ENCODE measurements at regions not wholly inside any gene's neighbourhood (a gene's known extent, or its start where the extent isn't known, plus 50 kb on each side); places are given as distances from the start of the nearest gene placed in this dataset.

- Histone ChIP-seq H3K4me1 (ENCODE audit: control insufficient read depth in 1 of 2, insufficient read depth in 2 of 2, low read length in 2 of 2) (no peaks in the 10 kb centered on the region), H2AFZ (ENCODE audit: insufficient read depth, low read depth, low read length, poor library complexity, severe bottlenecking) (no peak overlapping the region), H3K9me3 (replicated peaks in 1 of 2; ENCODE audit: control insufficient read depth in 1 of 2, insufficient read depth in 1 of 2, low read length in 2 of 2) (no peaks in the 10 kb centered on the region), H3K27me3 (ENCODE audit: control insufficient read depth in 2 of 2, insufficient read depth in 2 of 2, low read length in 2 of 2) (peaks cover 0 to 2% of the 10 kb centered on the region in 2 donors), H3K4me2 (replicated peaks; ENCODE audit: extremely low read depth, low read length, poor library complexity, severe bottlenecking) (no peak overlapping the region), H3K27ac (ENCODE audit: low read depth in 1 of 2, low read length in 2 of 2) (no peak overlapping the region), H3K9ac (ENCODE audit: insufficient read depth, low read length, poor library complexity, severe bottlenecking) (no peak overlapping the region), H3K4me3 (replicated peaks in 1 of 3; ENCODE audit: low read depth in 2 of 3, low read length in 3 of 3) (no peak overlapping the region), H3K79me2 (ENCODE audit: insufficient read depth, low read length) (no peaks in the 10 kb centered on the region), H3K36me3 (replicated peaks in 1 of 2; ENCODE audit: control insufficient read depth in 1 of 2, insufficient read depth in 2 of 2, low read length in 2 of 2) (no peaks in the 10 kb centered on the region), H4K20me1 (ENCODE audit: insufficient read depth, low read length) (no peaks in the 10 kb centered on the region)
- TF ChIP-seq CTCF (IDR thresholded peaks at IDR 0.05), result no peak
- no peak overlapping the region for H3K27ac Mint-ChIP-seq
- no CpG with 5 or more reads among the region's 2 CpGs for WGBS (ENCODE audit: insufficient coverage)
- DNase-seq, result no peak
- H3K27me3 Mint-ChIP-seq (ENCODE audit: low read depth in 3 of 3), result peaks cover 3 to 6% (median 6%) of the 10 kb centered on the region in 3 donors
- no peak overlapping the region for H3K4me3 Mint-ChIP-seq
- H3K36me3 Mint-ChIP-seq, result no peaks in the 10 kb centered on the region
- intact Hi-C loops (cut with micrococcal nuclease), result no loop called here
- peaks cover 0 to 3% (median 0%) of the 10 kb centered on the region in 7 donors for H3K9me3 Mint-ChIP-seq
- H3K4me1 Mint-ChIP-seq, result no peaks in the 10 kb centered on the region
These were observed 589.5 kb upstream of the CADM1 start for GRCh38 chr11:116093481-116094270.

GRCh38 chr11:116093065-116093464 lies 588.9 kb upstream of the CADM1 start:
- Mint-ChIP-seq H3K27me3 (ENCODE audit: low read depth in 3 of 3) (peaks cover 5 to 6% (median 6%) of the 10 kb centered on the region in 3 donors), H3K27ac (no peak overlapping the region), H3K4me1 (no peaks in the 10 kb centered on the region), H3K4me3 (no peak overlapping the region), H3K36me3 (no peaks in the 10 kb centered on the region), H3K9me3 (peaks cover 0 to 3% (median 0%) of the 10 kb centered on the region in 7 donors)
- no peaks in the 10 kb centered on the region for H3K9me3 ChIP-seq (replicated peaks in 1 of 2; ENCODE audit: control insufficient read depth in 1 of 2, insufficient read depth in 1 of 2, low read length in 2 of 2)
- H3K4me3 ChIP-seq (replicated peaks in 1 of 3; ENCODE audit: low read depth in 2 of 3, low read length in 3 of 3), result no peak overlapping the region
- H3K4me2 ChIP-seq (replicated peaks; ENCODE audit: extremely low read depth, low read length, poor library complexity, severe bottlenecking), result no peak overlapping the region
- no peak overlapping the region for H2AFZ ChIP-seq (ENCODE audit: insufficient read depth, low read depth, low read length, poor library complexity, severe bottlenecking)
- H3K4me1 ChIP-seq (ENCODE audit: control insufficient read depth in 1 of 2, insufficient read depth in 2 of 2, low read length in 2 of 2), result no peaks in the 10 kb centered on the region
- H4K20me1 ChIP-seq (ENCODE audit: insufficient read depth, low read length), result no peaks in the 10 kb centered on the region
- TF ChIP-seq CTCF (IDR thresholded peaks at IDR 0.05), result no peak
- no peak for DNase-seq
- no peaks in the 10 kb centered on the region for H3K79me2 ChIP-seq (ENCODE audit: insufficient read depth, low read length)
- WGBS (ENCODE audit: insufficient coverage), result 69% methylated on average over 5 of the region's 7 CpGs
- no peak overlapping the region for H3K9ac ChIP-seq (ENCODE audit: insufficient read depth, low read length, poor library complexity, severe bottlenecking)
- H3K27me3 ChIP-seq (ENCODE audit: control insufficient read depth in 2 of 2, insufficient read depth in 2 of 2, low read length in 2 of 2), result peaks cover 0 to 2% of the 10 kb centered on the region in 2 donors
- intact Hi-C loops (cut with micrococcal nuclease), result no loop called here
- no peaks in the 10 kb centered on the region for H3K36me3 ChIP-seq (replicated peaks in 1 of 2; ENCODE audit: control insufficient read depth in 1 of 2, insufficient read depth in 2 of 2, low read length in 2 of 2)
- H3K27ac ChIP-seq (ENCODE audit: low read depth in 1 of 2, low read length in 2 of 2), result no peak overlapping the region

Data from CD14-positive monocyte (primary cell).